OCI-LY7 (cell line): ENCODE measurements at regions not wholly inside any gene's neighbourhood (a gene's known extent, or its start where the extent isn't known, plus 50 kb on each side); places are given as distances from the start of the nearest gene placed in this dataset.
A peak's percentile ranks its signal among the peaks of the same experiment; 100 is the strongest.
"Not testable (repeated sequence)": the region's sequence is repeated elsewhere in the genome, so short reads cannot be mapped to it uniquely, and the experiment has no call there.

Source experiments
- BruUV-seq: library from RNA; stranded (reverse); fragments of 400-500 nt; replicated peaks from 2 replicates; lab custom pipeline; 2021; lab: Mats Ljungman, UMichigan
- CTCF ChIA-PET: fragments of 300-600 bp; sonication (Branson Sonifier 250); formaldehyde crosslinking; loops from one replicate; lab custom pipeline; 2022; ENCODE audit warnings: antibody characterized with exemption; ENCODE audit not compliant: unreplicated experiment; lab: Charles Lee
- POLR2A ChIA-PET: fragments of 300-600 bp; sonication (Branson Sonifier 250); formaldehyde crosslinking; loops from one replicate; lab custom pipeline; 2022; ENCODE audit warnings: antibody characterized with exemption; lab: Charles Lee
- DNase-seq: peaks from one replicate; pipeline ENCODE4 v3.0.0-alpha.2; 2015; ENCODE audit warnings: low spot score
- H2AFZ ChIP-seq: fragments of 200-600 bp; sonication (generic), shearing (Covaris generic); 2 replicates; pipeline ENCODE4 v1.6.1; 2014; ENCODE audit warnings: mild to moderate bottlenecking, antibody characterized with exemption, low read length, moderate library complexity
- H3K27ac ChIP-seq: fragments of 200-600 bp; sonication (generic); 2 replicates; pipeline ENCODE4 v1.5.1; 2014; ENCODE audit warnings: mixed run types, low read depth, mild to moderate bottlenecking, moderate library complexity, low read length, inconsistent platforms; ENCODE audit not compliant: poor library complexity, severe bottlenecking
- H3K36me3 ChIP-seq: fragments of 200-600 bp; sonication (generic); 2 replicates; pipeline ENCODE4 v1.6.1; 2014; ENCODE audit warnings: mild to moderate bottlenecking, antibody characterized with exemption, low read length, moderate library complexity, mixed read lengths; ENCODE audit not compliant: insufficient read depth
- H3K4me1 ChIP-seq: fragments of 200-600 bp; sonication (generic); 2 replicates; pipeline ENCODE4 v1.5.1; 2014; ENCODE audit warnings: mild to moderate bottlenecking, low read length; ENCODE audit not compliant: insufficient read depth, poor library complexity, severe bottlenecking
- H3K4me2 ChIP-seq: fragments of 200-600 bp; sonication (generic); 2 replicates; pipeline ENCODE4 v1.6.1; 2014; ENCODE audit warnings: mild to moderate bottlenecking, low read length
- H3K4me3 ChIP-seq: fragments of 200-600 bp; sonication (generic); 2 replicates; pipeline ENCODE4 v1.5.1; 2014; ENCODE audit warnings: mild to moderate bottlenecking, low read depth, low read length; ENCODE audit not compliant: poor library complexity, severe bottlenecking
- H3K79me2 ChIP-seq: fragments of 200-600 bp; sonication (generic); 2 replicates; pipeline ENCODE4 v1.6.1; 2016; ENCODE audit warnings: low read depth, mild to moderate bottlenecking, low read length, moderate library complexity, mixed read lengths; ENCODE audit not compliant: insufficient read depth
- H3K9me2 ChIP-seq: fragments of 200-600 bp; sonication (generic); 2 replicates; pipeline ENCODE4 v1.6.1; 2016; ENCODE audit warnings: mild to moderate bottlenecking, low read length, mixed read lengths; ENCODE audit not compliant: insufficient read depth
- H3K9me3 ChIP-seq: fragments of 200-600 bp; sonication (generic); 2 replicates; pipeline ENCODE4 v1.6.1; 2014; ENCODE audit warnings: mild to moderate bottlenecking, mixed run types, low read length, mixed read lengths
- H4K20me1 ChIP-seq: fragments of 200-600 bp; sonication (generic); 2 replicates; pipeline ENCODE4 v1.6.1; 2014; ENCODE audit warnings: mild to moderate bottlenecking, antibody characterized with exemption, low read length, moderate library complexity, mixed read lengths; ENCODE audit not compliant: insufficient read depth
- CTCF ChIP-seq: fragments of 200-600 bp; sonication (generic); conservative IDR thresholded peaks from 2 replicates; pipeline ENCODE4 v1.5.1; 2014; ENCODE audit warnings: mild to moderate bottlenecking, antibody characterized with exemption, low read length, moderate library complexity, mixed read lengths
- EZH2phosphoT487 ChIP-seq: fragments of 200-600 bp; sonication (generic); IDR thresholded peaks from 2 replicates; pipeline ENCODE4 v1.6.1; 2018; ENCODE audit warnings: low read depth, borderline replicate concordance, mild to moderate bottlenecking, mixed run types, antibody characterized with exemption, low read length, moderate library complexity, mixed read lengths
- intact Hi-C: fragments of 100-400 bp; cut with micrococcal nuclease; formaldehyde crosslinking; loops from one replicate; pipeline ENCODE4 v1.10.0; 2022; ENCODE audit not compliant: unreplicated experiment

DNA sequence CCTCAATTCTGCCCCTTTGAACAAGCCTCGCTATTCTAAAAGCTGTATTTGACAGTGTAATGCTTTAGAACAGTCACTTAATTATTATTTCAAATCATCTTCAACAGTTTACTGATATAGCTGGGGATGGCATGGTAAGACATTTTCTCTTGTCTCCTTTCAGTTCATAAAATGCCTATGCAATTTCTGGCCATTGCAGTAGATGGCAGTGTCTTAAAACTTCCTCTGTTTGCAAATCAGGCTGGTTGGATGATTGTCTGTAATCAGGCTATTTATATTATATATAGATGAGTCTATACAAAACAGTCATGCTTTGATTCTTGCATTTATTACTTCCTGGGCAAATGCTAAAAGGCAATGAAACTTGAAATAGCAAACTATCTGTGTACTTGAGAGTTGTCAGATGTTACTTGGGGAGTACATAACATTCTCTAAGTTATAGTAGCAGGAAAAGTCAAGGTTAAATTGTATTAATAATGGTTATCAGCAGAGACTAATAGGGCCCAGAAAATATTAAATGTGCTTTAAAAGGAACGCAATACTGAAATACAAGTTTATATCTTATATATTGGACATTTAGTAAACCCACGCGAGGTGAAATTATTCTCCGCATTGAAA is 55.5 kb upstream of the LHFPL3 start:
- H3K27ac ChIP-seq, result no peak overlapping the region
- intact Hi-C loops, result no loop called here
- H3K4me3 ChIP-seq, result no peak overlapping the region
- TF ChIP-seq CTCF, result peak; percentile 83
- no peak for TF ChIP-seq EZH2phosphoT487
- H3K4me2 ChIP-seq, result no peak overlapping the region
- no peaks in the 10 kb centered on the region for H3K9me3 ChIP-seq
- ChIA-PET POLR2A (no interaction called here), CTCF (no interaction called here)
- H4K20me1 ChIP-seq, result no peaks in the 10 kb centered on the region
- no peaks in the 10 kb centered on the region for H3K4me1 ChIP-seq
- H3K36me3 ChIP-seq, result no peaks in the 10 kb centered on the region
- no peak overlapping the region; the same call in 1 of the 2 replicates for H2AFZ ChIP-seq
- peak; percentile 15 for DNase-seq
- BruUV-seq, result no TSS peak
- no peaks in the 10 kb centered on the region for H3K79me2 ChIP-seq
- H3K9me2 ChIP-seq, result no peaks in the 10 kb centered on the region

- Histone ChIP-seq H3K4me1 (no peaks in the 10 kb centered on the region), H3K9me3 (no peaks in the 10 kb centered on the region), H3K4me2 (no peak overlapping the region), H3K27ac (no peak overlapping the region), H4K20me1 (no peaks in the 10 kb centered on the region), H3K79me2 (no peaks in the 10 kb centered on the region), H3K9me2 (no peaks in the 10 kb centered on the region), H2AFZ (no peak overlapping the region), H3K4me3 (no peak overlapping the region), H3K36me3 (no peaks in the 10 kb centered on the region)
- ChIA-PET POLR2A (no interaction called here), CTCF (no interaction called here)
- intact Hi-C loops, result no loop called here
- DNase-seq, result no peak
- TF ChIP-seq EZH2phosphoT487, result no peak
- no peak for TF ChIP-seq CTCF
- no TSS peak for BruUV-seq
These were observed 52.5 kb upstream of the LHFPL3 start for GRCh38 chr7:104275900-104276299.

GRCh38 chr7:104276730-104277129 is 51.7 kb upstream of the LHFPL3 start:
- not testable (repeated sequence) for H2AFZ ChIP-seq, DNase-seq

More at GRCh38 chr7:104276730-104277129, 51.7 kb upstream of the LHFPL3 start:
- POLR2A ChIA-PET, H3K79me2 ChIP-seq, H3K36me3 ChIP-seq, CTCF ChIA-PET, BruUV-seq, H3K9me3 ChIP-seq, H3K4me3 ChIP-seq, intact Hi-C loops, H3K4me2 ChIP-seq, H3K4me1 ChIP-seq, H4K20me1 ChIP-seq, H3K27ac ChIP-seq, H3K9me2 ChIP-seq: not testable (repeated sequence)
